PC-3 (cell line): ENCODE measurements at regions not wholly inside any gene's neighbourhood (a gene's known extent, or its start where the extent isn't known, plus 50 kb on each side); places are given as distances from the start of the nearest gene placed in this dataset.

Experiments used
- ATAC-seq: fragments of 200-7000 bp; cut with Tn5 transposase; 2 replicates; pipeline ENCODE4 v1.9.1; 2020; ENCODE audit warnings: mild to moderate bottlenecking, moderate library complexity
- BruUV-seq: library from RNA; stranded (reverse); fragments of 400-500 nt; replicated peaks from 2 replicates; lab custom pipeline; 2021; lab: Mats Ljungman, UMichigan
- CTCF ChIA-PET: fragments of 300-600 bp; sonication (Branson Sonifier 250); formaldehyde crosslinking; loops from one replicate; lab custom pipeline; 2022; ENCODE audit warnings: antibody characterized with exemption; lab: Charles Lee
- POLR2A ChIA-PET: fragments of 300-600 bp; sonication (Branson Sonifier 250); formaldehyde crosslinking; loops from one replicate; lab custom pipeline; 2022; ENCODE audit warnings: antibody characterized with exemption; ENCODE audit not compliant: unreplicated experiment; lab: Charles Lee
- DNase-seq: peaks from one replicate; pipeline ENCODE4 v3.0.0-alpha.2; 2015
- H2AFZ ChIP-seq: fragments of 300-600 bp; sonication (generic); 2 replicates; pipeline ENCODE4 v1.6.0; 2016; ENCODE audit warnings: antibody characterized with exemption, low read length
- H3F3A ChIP-seq: fragments of 300-600 bp; sonication (generic); one replicate; pipeline ENCODE4 v1.6.0; 2017; ENCODE audit warnings: antibody characterized with exemption, low read length, control low read depth, mild to moderate bottlenecking; ENCODE audit not compliant: unreplicated experiment
- H3K27ac ChIP-seq: fragments of 300-600 bp; sonication (generic); 2 replicates; pipeline ENCODE4 v1.5.1; 2016; ENCODE audit warnings: mild to moderate bottlenecking, low read length
- H3K27me3 ChIP-seq: fragments of 300-600 bp; sonication (generic); 2 replicates; pipeline ENCODE4 v1.6.1; 2016; ENCODE audit warnings: low read length, mixed read lengths
- H3K36me3 ChIP-seq: fragments of 300-600 bp; sonication (generic); 2 replicates; pipeline ENCODE4 v1.6.1; 2016; ENCODE audit warnings: low read depth, mixed run types, low read length, mixed read lengths
- H3K4me1 ChIP-seq: fragments of 300-600 bp; sonication (generic); 2 replicates; pipeline ENCODE4 v1.5.1; 2016; ENCODE audit warnings: low read length; ENCODE audit not compliant: insufficient read depth
- H3K4me2 ChIP-seq: fragments of 300-600 bp; sonication (generic); 2 replicates; pipeline ENCODE4 v1.6.0; 2016; ENCODE audit warnings: low read length
- H3K4me3 ChIP-seq: fragments of 300-600 bp; sonication (generic); 2 replicates; pipeline ENCODE4 v1.5.1; 2016; ENCODE audit warnings: mild to moderate bottlenecking, low read length, mixed read lengths
- H3K79me2 ChIP-seq: fragments of 300-600 bp; sonication (generic); 2 replicates; pipeline ENCODE4 v1.6.1; 2017; ENCODE audit warnings: low read length, mixed read lengths
- H3K9ac ChIP-seq: fragments of 300-600 bp; sonication (generic); 2 replicates; pipeline ENCODE4 v1.6.0; 2016; ENCODE audit warnings: mild to moderate bottlenecking, low read length
- H3K9me2 ChIP-seq: fragments of 300-600 bp; sonication (generic); replicated peaks from 2 replicates; pipeline ENCODE4 v1.6.1; 2016; ENCODE audit warnings: mixed run types, low read length, mixed read lengths
- H3K9me3 ChIP-seq: fragments of 300-600 bp; sonication (generic); 2 replicates; pipeline ENCODE4 v1.6.1; 2016; ENCODE audit warnings: low read length, mixed read lengths
- H4K20me1 ChIP-seq: fragments of 300-600 bp; sonication (generic); 2 replicates; pipeline ENCODE4 v1.6.1; 2016; ENCODE audit warnings: low read length, mixed read lengths
- EZH2 ChIP-seq: fragments of 300-600 bp; sonication (generic); IDR thresholded peaks from one replicate; pipeline ENCODE4 v1.6.1; 2017; ENCODE audit warnings: antibody characterized with exemption, mild to moderate bottlenecking, low read length; ENCODE audit not compliant: unreplicated experiment
- EZH2phosphoT487 ChIP-seq: fragments of 300-600 bp; sonication (generic); IDR thresholded peaks from 2 replicates; pipeline ENCODE4 v1.6.1; 2018; ENCODE audit warnings: mild to moderate bottlenecking, antibody characterized with exemption, low read length, borderline replicate concordance
- intact Hi-C: fragments of 100-400 bp; cut with micrococcal nuclease; formaldehyde crosslinking; loops from 2 replicates; pipeline ENCODE4 v1.9.0; 2023
- TF ChIP-seq, protein P1 (sequence below): fragments of 300-600 bp; sonication (generic); conservative IDR thresholded peaks from 2 replicates; pipeline ENCODE4 v1.5.1; 2017; ENCODE audit warnings: antibody characterized with exemption, low read depth, mild to moderate bottlenecking, low read length

DNA sequence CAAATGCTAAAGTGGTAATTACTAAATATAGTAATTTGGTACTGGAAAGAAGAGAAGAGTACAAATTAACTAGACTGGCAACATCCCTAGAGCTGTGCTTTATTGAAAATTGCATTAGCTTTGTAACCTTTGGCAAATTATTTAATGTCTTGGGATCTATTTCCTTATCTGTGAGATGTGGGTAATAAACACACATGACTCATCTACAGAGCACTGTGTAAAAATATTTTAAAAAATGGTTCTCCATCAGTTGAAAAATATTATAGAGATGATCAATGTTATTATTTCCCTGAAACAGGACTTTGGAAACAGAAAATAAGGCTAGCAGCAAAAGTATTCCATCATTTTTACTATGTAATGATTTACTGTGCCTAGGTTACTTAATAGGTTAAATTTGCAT is 1698.8 kb upstream of the CDH9 start:
- Histone ChIP-seq H3K36me3 (no peaks in the 10 kb centered on the region), H4K20me1 (no peaks in the 10 kb centered on the region), H3K79me2 (no peaks in the 10 kb centered on the region), H3K27ac (no peak overlapping the region), H2AFZ (no peak overlapping the region), H3K4me2 (no peak overlapping the region), H3K4me3 (no peak overlapping the region), H3K9me3 (no peaks in the 10 kb centered on the region), H3K9me2 (no peaks in the 10 kb centered on the region), H3K4me1 (peaks cover 24% of the 10 kb centered on the region), H3K9ac (no peak overlapping the region), H3K27me3 (no peaks in the 10 kb centered on the region), H3F3A (no peaks in the 10 kb centered on the region)
- BruUV-seq = no TSS peak
- ChIA-PET CTCF (no interaction called here), POLR2A (no interaction called here)
- intact Hi-C loops = no loop called here
- DNase-seq (peak; percentile 27), ATAC-seq (peak; percentile 53)
- TF ChIP-seq, protein P1, sequence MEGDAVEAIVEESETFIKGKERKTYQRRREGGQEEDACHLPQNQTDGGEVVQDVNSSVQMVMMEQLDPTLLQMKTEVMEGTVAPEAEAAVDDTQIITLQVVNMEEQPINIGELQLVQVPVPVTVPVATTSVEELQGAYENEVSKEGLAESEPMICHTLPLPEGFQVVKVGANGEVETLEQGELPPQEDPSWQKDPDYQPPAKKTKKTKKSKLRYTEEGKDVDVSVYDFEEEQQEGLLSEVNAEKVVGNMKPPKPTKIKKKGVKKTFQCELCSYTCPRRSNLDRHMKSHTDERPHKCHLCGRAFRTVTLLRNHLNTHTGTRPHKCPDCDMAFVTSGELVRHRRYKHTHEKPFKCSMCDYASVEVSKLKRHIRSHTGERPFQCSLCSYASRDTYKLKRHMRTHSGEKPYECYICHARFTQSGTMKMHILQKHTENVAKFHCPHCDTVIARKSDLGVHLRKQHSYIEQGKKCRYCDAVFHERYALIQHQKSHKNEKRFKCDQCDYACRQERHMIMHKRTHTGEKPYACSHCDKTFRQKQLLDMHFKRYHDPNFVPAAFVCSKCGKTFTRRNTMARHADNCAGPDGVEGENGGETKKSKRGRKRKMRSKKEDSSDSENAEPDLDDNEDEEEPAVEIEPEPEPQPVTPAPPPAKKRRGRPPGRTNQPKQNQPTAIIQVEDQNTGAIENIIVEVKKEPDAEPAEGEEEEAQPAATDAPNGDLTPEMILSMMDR = no peak
- TF ChIP-seq EZH2 (no peak), EZH2phosphoT487 (no peak)

DNA sequence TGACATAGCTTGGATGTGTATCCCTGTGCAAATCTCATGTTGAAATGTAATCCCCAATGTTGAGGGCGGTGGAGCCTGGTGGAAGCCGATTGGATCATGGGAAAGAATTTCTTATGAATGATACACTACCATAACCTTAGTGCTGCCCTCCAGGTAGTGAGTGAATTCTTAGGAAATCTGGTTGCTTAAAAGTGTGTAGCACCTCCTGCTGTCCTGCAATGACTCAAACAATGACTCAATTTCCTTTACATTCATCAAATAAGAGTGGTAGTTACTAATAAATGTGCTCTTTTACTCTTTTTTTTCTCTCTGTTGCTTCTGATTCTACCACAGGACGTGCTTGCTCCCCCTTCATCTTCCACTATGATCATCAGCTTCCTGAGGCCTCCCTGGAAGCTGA is 1696.0 kb upstream of the CDH9 start:
- H3K9ac ChIP-seq = no peak overlapping the region
- H3K27ac ChIP-seq = peak overlapping the region; percentile 41
- no peaks in the 10 kb centered on the region for H3K79me2 ChIP-seq
- no peaks in the 10 kb centered on the region for H3K9me3 ChIP-seq
- no peaks in the 10 kb centered on the region for H3K9me2 ChIP-seq
- DNase-seq (peak; percentile 74), ATAC-seq (peak; percentile 57)
- no peak overlapping the region for H3K4me3 ChIP-seq
- POLR2A ChIA-PET = no interaction called here
- no peaks in the 10 kb centered on the region for H3K27me3 ChIP-seq
- H3K4me2 ChIP-seq = no peak overlapping the region
- no peak overlapping the region for H2AFZ ChIP-seq
- H3F3A ChIP-seq = no peaks in the 10 kb centered on the region
- CTCF ChIA-PET = no interaction called here
- H4K20me1 ChIP-seq = no peaks in the 10 kb centered on the region
- H3K36me3 ChIP-seq = no peaks in the 10 kb centered on the region
- no peak for TF ChIP-seq EZH2
- TF ChIP-seq, protein P1 = peak; percentile 45
- no peak for TF ChIP-seq EZH2phosphoT487
- intact Hi-C loops = no loop called here
- BruUV-seq = no TSS peak
- peaks cover 24% of the 10 kb centered on the region for H3K4me1 ChIP-seq

DNA sequence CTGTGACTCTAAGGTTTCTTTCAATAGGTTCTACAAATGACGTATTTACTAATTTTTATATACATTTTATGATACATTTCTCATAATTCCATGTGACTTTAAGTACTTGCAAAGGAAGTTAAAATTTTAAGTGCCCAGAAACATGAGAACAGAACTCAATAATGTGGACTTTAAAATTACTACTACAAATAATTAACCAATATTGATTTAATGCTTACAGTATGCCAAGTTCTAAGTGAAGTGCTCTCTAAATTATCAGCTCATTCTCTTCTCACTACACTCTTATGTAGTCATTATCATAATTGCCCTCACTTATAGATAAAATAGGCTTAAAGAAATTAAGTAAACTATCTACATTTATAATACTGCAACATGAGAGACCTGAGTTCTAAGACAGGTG is 1690.7 kb upstream of the CDH9 start:
- ChIA-PET CTCF (no interaction called here), POLR2A (no interaction called here)
- intact Hi-C loops = no loop called here
- Histone ChIP-seq H2AFZ (no peak overlapping the region), H3K9me2 (no peaks in the 10 kb centered on the region), H3K79me2 (no peaks in the 10 kb centered on the region), H3F3A (no peaks in the 10 kb centered on the region), H3K9me3 (no peaks in the 10 kb centered on the region), H3K27ac (no peak overlapping the region), H3K36me3 (no peaks in the 10 kb centered on the region), H3K9ac (no peak overlapping the region), H3K4me1 (peaks cover 24% of the 10 kb centered on the region), H3K4me2 (no peak overlapping the region), H3K27me3 (no peaks in the 10 kb centered on the region), H4K20me1 (no peaks in the 10 kb centered on the region), H3K4me3 (no peak overlapping the region)
- no peak for ATAC-seq
- no TSS peak for BruUV-seq
- no peak for DNase-seq
- TF ChIP-seq, protein P1 = no peak
- TF ChIP-seq EZH2phosphoT487 (no peak), EZH2 (no peak)
